ENCODE measurements at regions not wholly inside any gene's neighbourhood (a gene's known extent, or its start where the extent isn't known, plus 50 kb on each side); places are given as distances from the start of the nearest gene placed in this dataset.

DNA sequence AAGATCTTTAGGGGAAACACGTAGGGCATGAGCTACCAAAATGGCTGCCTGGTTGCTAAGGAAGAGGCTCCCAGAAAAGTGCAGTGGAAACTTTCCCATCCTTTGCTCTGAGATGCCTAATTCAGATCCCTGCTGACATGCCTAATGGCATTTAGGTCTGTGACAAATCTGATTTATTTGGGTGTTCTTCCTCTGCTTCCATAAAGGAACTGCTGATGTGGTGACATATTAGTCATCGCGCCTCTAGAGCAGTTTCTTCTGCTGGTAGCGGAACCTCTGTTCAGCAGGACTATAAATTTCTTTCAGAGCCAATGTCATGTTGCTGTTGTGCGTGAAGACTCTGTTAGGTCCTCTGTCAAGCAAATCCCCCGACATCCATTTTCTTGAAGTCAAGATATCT, 310.0 kb downstream of the PDHA2 start:
- Histone ChIP-seq H2BK120ac (ENCODE audit: low read depth, low read length) (no peak overlapping the region), H3K9me1 (ENCODE audit: insufficient read depth, low read length) (no peaks in the 10 kb centered on the region), H2BK5ac (ENCODE audit: low read depth, low read length, poor library complexity, severe bottlenecking) (no peak overlapping the region), H3K23ac (ENCODE audit: low read depth, low read length) (no peak overlapping the region), H3K14ac (replicated peaks; ENCODE audit: low read depth, low read length) (no peak overlapping the region), H4K91ac (ENCODE audit: insufficient read depth, low read depth, low read length) (no peak overlapping the region), H3K56ac (ENCODE audit: extremely low read depth, insufficient read depth, low read length) (no peak overlapping the region), H2AK9ac (replicated peaks; ENCODE audit: low read depth, low read length, poor library complexity) (no peak overlapping the region), H3K4me1 (ENCODE audit: control insufficient read depth, insufficient read depth, low read length) (no peaks in the 10 kb centered on the region), H4K8ac (ENCODE audit: low read depth in 2 of 2, low read length in 2 of 2) (no peak overlapping the region), H3K36me3 (ENCODE audit: control insufficient read depth, insufficient read depth, low read length) (no peaks in the 10 kb centered on the region), H2AFZ (replicated peaks; ENCODE audit: low read length, poor library complexity) (no peak overlapping the region), H3K4me3 (ENCODE audit: insufficient read depth, low read depth, low read length) (no peak overlapping the region), H3K27me3 (ENCODE audit: control insufficient read depth, insufficient read depth, low read length) (no peaks in the 10 kb centered on the region), H3K4me2 (ENCODE audit: low read depth, low read length) (no peak overlapping the region), H3K79me1 (ENCODE audit: low read depth in 1 of 2, low read length in 2 of 2) (no peaks in the 10 kb centered on the region), H3K4ac (ENCODE audit: low read depth, low read length) (no peak overlapping the region), H3K9me3 (ENCODE audit: control insufficient read depth, insufficient read depth, low read length) (no peaks in the 10 kb centered on the region), H4K20me1 (ENCODE audit: insufficient read depth, low read length) (no peaks in the 10 kb centered on the region), H2AK5ac (ENCODE audit: low read depth, low read length) (no peak overlapping the region), H2BK15ac (ENCODE audit: low read depth, low read length) (no peak overlapping the region), H4K5ac (ENCODE audit: low read depth, low read length) (no peak overlapping the region), H2BK20ac (ENCODE audit: low read depth, low read length) (no peak overlapping the region), H3K18ac (ENCODE audit: low read depth, low read length) (no peak overlapping the region), H3K27ac (ENCODE audit: insufficient read depth, low read length) (no peak overlapping the region), H3K9ac (ENCODE audit: low read depth, low read length) (no peak overlapping the region)
- WGBS, 2 experiments (ENCODE audit: extremely low coverage in 2 of 2, insufficient read length in 1 of 2) = no CpG with 5 or more reads among the region's 6 CpGs
- TF ChIP-seq MAZ (IDR thresholded peaks at IDR 0.05; ENCODE audit: borderline replicate concordance, low read depth, low read length) (no peak), FOS (IDR thresholded peaks at IDR 0.05; ENCODE audit: low read depth, low read length) (no peak), RFX5 (IDR thresholded peaks at IDR 0.05; ENCODE audit: low read depth, low read length) (no peak), CEBPB (IDR thresholded peaks at IDR 0.05; ENCODE audit: low read depth, low read length) (no peak), MXI1 (IDR thresholded peaks at IDR 0.05; ENCODE audit: borderline replicate concordance, low read depth, low read length) (no peak), MAFK (IDR thresholded peaks at IDR 0.05; ENCODE audit: low read depth, low read length) (no peak), SMC3 (IDR thresholded peaks at IDR 0.05; ENCODE audit: low read depth, low read length) (no peak), RAD21 (IDR thresholded peaks at IDR 0.05; ENCODE audit: low read length) (no peak), NFE2L2 (IDR thresholded peaks at IDR 0.05; ENCODE audit: low read depth, low read length) (no peak), CHD1 (IDR thresholded peaks at IDR 0.05; ENCODE audit: low read depth, low read length) (no peak), BHLHE40 (IDR thresholded peaks at IDR 0.05; ENCODE audit: low read depth, low read length) (no peak), RCOR1 (IDR thresholded peaks at IDR 0.05; ENCODE audit: insufficient replicate concordance, low read length) (no peak), POLR2A (IDR thresholded peaks at IDR 0.05; ENCODE audit: low read depth, low read length) (no peak)
- TF ChIP-seq, protein P1, sequence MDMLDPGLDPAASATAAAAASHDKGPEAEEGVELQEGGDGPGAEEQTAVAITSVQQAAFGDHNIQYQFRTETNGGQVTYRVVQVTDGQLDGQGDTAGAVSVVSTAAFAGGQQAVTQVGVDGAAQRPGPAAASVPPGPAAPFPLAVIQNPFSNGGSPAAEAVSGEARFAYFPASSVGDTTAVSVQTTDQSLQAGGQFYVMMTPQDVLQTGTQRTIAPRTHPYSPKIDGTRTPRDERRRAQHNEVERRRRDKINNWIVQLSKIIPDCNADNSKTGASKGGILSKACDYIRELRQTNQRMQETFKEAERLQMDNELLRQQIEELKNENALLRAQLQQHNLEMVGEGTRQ (IDR thresholded peaks at IDR 0.05; ENCODE audit: low read depth, low read length) = no peak
- TF ChIP-seq, protein P2, sequence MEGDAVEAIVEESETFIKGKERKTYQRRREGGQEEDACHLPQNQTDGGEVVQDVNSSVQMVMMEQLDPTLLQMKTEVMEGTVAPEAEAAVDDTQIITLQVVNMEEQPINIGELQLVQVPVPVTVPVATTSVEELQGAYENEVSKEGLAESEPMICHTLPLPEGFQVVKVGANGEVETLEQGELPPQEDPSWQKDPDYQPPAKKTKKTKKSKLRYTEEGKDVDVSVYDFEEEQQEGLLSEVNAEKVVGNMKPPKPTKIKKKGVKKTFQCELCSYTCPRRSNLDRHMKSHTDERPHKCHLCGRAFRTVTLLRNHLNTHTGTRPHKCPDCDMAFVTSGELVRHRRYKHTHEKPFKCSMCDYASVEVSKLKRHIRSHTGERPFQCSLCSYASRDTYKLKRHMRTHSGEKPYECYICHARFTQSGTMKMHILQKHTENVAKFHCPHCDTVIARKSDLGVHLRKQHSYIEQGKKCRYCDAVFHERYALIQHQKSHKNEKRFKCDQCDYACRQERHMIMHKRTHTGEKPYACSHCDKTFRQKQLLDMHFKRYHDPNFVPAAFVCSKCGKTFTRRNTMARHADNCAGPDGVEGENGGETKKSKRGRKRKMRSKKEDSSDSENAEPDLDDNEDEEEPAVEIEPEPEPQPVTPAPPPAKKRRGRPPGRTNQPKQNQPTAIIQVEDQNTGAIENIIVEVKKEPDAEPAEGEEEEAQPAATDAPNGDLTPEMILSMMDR (conservative IDR thresholded peaks at IDR 0.05; ENCODE audit: low read depth, low read length) = no peak
- TF ChIP-seq, protein P3, sequence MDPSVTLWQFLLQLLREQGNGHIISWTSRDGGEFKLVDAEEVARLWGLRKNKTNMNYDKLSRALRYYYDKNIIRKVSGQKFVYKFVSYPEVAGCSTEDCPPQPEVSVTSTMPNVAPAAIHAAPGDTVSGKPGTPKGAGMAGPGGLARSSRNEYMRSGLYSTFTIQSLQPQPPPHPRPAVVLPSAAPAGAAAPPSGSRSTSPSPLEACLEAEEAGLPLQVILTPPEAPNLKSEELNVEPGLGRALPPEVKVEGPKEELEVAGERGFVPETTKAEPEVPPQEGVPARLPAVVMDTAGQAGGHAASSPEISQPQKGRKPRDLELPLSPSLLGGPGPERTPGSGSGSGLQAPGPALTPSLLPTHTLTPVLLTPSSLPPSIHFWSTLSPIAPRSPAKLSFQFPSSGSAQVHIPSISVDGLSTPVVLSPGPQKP (IDR thresholded peaks at IDR 0.05; ENCODE audit: borderline replicate concordance, low read depth, low read length) = no peak
- dilution Hi-C loops (cut with HindIII; ENCODE audit: low sequenced_read_pairs, unreplicated experiment) = no loop called here
- DNase-seq (no peak), ATAC-seq (ENCODE audit: low read depth) (no peak)
- in situ Hi-C loops (cut with MboI; ENCODE audit: low sequenced_read_pairs) = no loop called here
- intact Hi-C loops (cut with micrococcal nuclease) = no loop called here
- CTCF ChIA-PET = no interaction called here
- POLR2A ChIA-PET (ENCODE audit: unreplicated experiment) = no interaction called here
- no TSS peak for BruUV-seq (replicated peaks)
